OCI-LY1 (cell line): ENCODE measurements at regions not wholly inside any gene's neighbourhood (a gene's known extent, or its start where the extent isn't known, plus 50 kb on each side); places are given as distances from the start of the nearest gene placed in this dataset.

Experiments used
- CTCF ChIP-seq: fragments of 200-600 bp; sonication (generic), shearing (Covaris generic); IDR thresholded peaks from 2 replicates; pipeline ENCODE4 v1.5.1; 2017; ENCODE audit warnings: mild to moderate bottlenecking, antibody characterized with exemption, low read length, moderate library complexity, mixed read lengths
- EZH2 ChIP-seq: fragments of 200-600 bp; sonication (generic), shearing (Covaris generic); IDR thresholded peaks from 2 replicates; pipeline ENCODE4 v1.8.0; 2017; ENCODE audit warnings: borderline replicate concordance, mixed run types, mild to moderate bottlenecking, antibody characterized with exemption, low read length, moderate library complexity, mixed read lengths

DNA sequence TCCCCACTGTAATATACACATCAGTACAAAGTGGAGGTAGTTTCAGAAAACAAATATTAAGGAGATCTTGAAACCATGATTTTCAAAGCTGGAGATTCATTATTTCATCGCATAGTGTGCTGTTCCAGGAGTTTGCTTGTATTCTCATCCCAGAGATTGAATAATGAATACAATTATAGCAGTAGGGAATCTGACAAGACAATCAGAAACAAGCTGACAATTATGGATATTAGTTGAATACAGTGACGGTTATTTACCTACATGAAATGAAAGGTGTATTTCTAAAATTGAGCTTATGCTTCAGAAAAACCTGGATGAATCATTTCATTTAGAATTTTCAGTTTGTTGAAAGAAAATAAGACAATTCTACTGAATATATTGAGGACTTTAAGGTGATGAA lies 2119.0 kb downstream of the MRPL39 start:
- TF ChIP-seq CTCF (no peak), EZH2 (no peak)
